Upper lobe of left lung (tissue), 6 donors: ENCODE measurements at regions not wholly inside any gene's neighbourhood (a gene's known extent, or its start where the extent isn't known, plus 50 kb on each side); places are given as distances from the start of the nearest gene placed in this dataset.

Source experiments
- ATAC-seq, 2 donors: fragments of 200-7000 bp; cut with Tn5 transposase; one replicate each; pipeline ENCODE4 v1.9.1; 2022; ENCODE audit warnings: mild to moderate bottlenecking in 2 of 2, moderate library complexity in 2 of 2; ENCODE audit not compliant: low FRiP score in 2 of 2
- DNase-seq, 2 donors: peaks; one replicate each; pipeline ENCODE4 v3.0.0-alpha.2; 2019 to 2020
- H3K27ac ChIP-seq, 4 donors: fragments of 200-600 bp; sonication (generic); one replicate each; pipeline ENCODE4 v1.5.1; 2016 to 2019
- H3K27me3 ChIP-seq, 4 donors: fragments of 200-600 bp; sonication (generic); one replicate each; pipeline ENCODE4 v1.5.1; 2017 to 2019
- H3K36me3 ChIP-seq, 4 donors: fragments of 200-600 bp; sonication (generic); one replicate each; pipeline ENCODE4 v1.5.1; 2016 to 2019
- H3K4me1 ChIP-seq, 4 donors: fragments of 200-600 bp; sonication (generic); one replicate each; pipeline ENCODE4 v1.5.1; 2018 to 2019
- H3K4me3 ChIP-seq, 4 donors: fragments of 200-600 bp; sonication (generic); one replicate each; pipeline ENCODE4 v1.5.1; 2017 to 2019; ENCODE audit warnings: mild to moderate bottlenecking in 2 of 4, moderate library complexity in 1 of 4
- H3K9me3 ChIP-seq, 4 donors: fragments of 200-600 bp; sonication (generic); one replicate each; pipeline ENCODE4 v1.5.1; 2018 to 2019
- EP300 ChIP-seq, 4 donors: sonication (generic); formaldehyde crosslinking; IDR thresholded peaks; one replicate each; pipeline ENCODE4 v1.5.1; 2017; ENCODE audit warnings: antibody characterized with exemption in 4 of 4, control low read depth in 2 of 4
- POLR2A ChIP-seq, 4 donors: fragments of 450-650 bp; IDR thresholded peaks; one replicate each; pipeline ENCODE4 v1.5.1; 2016 to 2017; ENCODE audit warnings: antibody characterized with exemption in 4 of 4, mild to moderate bottlenecking in 2 of 4
- POLR2AphosphoS5 ChIP-seq, 2 donors: sonication (generic); formaldehyde crosslinking; IDR thresholded peaks; one replicate each; pipeline ENCODE4 v1.5.1; 2017; ENCODE audit warnings: antibody characterized with exemption in 2 of 2
- WGBS, 2 donors: methylation state at CpG; one replicate each; pipeline ENCODE4 v1.1.5; 2017 to 2018; 5-methylcytosine and 5-hydroxymethylcytosine counted together
- TF ChIP-seq, protein P1 (sequence below), 6 experiments: fragments of 450-650 bp in 4 of 6; fragments of 200-600 bp in 2 of 6; sonication (generic) in 2 of 6; IDR thresholded peaks; one replicate each; pipeline ENCODE4 v1.5.1; 2016 to 2019; ENCODE audit warnings: antibody characterized with exemption in 6 of 6
- donor health status: DM: no; HTN: no; CAD: no; lungs with moderate emphysema.
- donor health status: DM: no; HTN: yes; CAD: no; lungs with severe emphysema.

DNA sequence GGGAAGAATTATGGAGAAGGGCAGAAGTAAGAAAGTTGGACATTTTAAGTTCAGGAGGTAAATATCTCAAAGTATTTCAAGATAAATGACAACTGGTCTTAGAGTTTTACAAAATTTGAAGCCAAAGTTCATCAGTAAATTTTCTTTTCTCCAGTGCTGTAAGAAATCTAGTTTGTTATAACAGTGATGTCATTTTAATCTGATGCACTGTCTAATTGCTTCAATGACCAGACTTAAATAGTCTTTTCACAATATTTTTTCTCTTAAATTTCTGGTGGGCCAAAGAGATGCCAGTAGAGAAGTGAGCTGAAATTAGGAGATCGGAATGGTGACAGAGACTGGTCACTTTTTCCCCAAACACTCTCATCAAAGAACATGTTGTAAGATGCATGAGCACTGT, 156.5 kb upstream of the TMEM161B start:
- ATAC-seq (no peak), DNase-seq (no peak)
- WGBS, 2 donors, result 78 to 96% methylated on average over 1 of the region's 1 CpG
- Histone ChIP-seq H3K9me3 (no peaks in the 10 kb centered on the region), H3K27ac (no peak overlapping the region), H3K36me3 (no peaks in the 10 kb centered on the region), H3K4me3 (no peak overlapping the region), H3K27me3 (no peaks in the 10 kb centered on the region), H3K4me1 (no peaks in the 10 kb centered on the region)
- TF ChIP-seq POLR2A (IDR thresholded peaks at IDR 0.05), result no peak
- no peak for TF ChIP-seq POLR2AphosphoS5 (IDR thresholded peaks at IDR 0.05)
- no peak for TF ChIP-seq EP300 (IDR thresholded peaks at IDR 0.05)
- TF ChIP-seq, protein P1, sequence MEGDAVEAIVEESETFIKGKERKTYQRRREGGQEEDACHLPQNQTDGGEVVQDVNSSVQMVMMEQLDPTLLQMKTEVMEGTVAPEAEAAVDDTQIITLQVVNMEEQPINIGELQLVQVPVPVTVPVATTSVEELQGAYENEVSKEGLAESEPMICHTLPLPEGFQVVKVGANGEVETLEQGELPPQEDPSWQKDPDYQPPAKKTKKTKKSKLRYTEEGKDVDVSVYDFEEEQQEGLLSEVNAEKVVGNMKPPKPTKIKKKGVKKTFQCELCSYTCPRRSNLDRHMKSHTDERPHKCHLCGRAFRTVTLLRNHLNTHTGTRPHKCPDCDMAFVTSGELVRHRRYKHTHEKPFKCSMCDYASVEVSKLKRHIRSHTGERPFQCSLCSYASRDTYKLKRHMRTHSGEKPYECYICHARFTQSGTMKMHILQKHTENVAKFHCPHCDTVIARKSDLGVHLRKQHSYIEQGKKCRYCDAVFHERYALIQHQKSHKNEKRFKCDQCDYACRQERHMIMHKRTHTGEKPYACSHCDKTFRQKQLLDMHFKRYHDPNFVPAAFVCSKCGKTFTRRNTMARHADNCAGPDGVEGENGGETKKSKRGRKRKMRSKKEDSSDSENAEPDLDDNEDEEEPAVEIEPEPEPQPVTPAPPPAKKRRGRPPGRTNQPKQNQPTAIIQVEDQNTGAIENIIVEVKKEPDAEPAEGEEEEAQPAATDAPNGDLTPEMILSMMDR (IDR thresholded peaks at IDR 0.05), result no peak

DNA sequence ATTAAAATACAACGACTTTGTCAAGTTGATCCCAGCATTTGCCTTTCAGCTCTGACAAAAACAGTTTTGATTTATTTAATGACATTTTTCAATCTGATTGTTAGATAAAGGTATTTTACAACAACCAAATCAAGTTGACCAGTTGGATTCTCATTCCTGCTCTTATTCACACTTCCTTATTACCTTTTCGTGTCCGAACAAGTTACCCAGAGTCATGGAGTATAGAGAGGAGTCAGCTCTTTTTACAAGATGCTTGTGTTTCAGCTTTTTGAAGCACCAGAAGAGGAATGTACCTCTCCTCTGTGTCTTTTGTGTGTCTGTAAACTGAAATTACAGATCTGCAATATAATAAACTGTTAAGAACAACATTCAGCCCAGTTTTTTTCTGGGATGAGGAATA, 151.3 kb upstream of the TMEM161B start:
- WGBS, 2 donors, result 71 to 95% methylated on average over 3 of the region's 3 CpGs
- TF ChIP-seq, protein P1 (IDR thresholded peaks at IDR 0.05), result no peak
- TF ChIP-seq EP300 (IDR thresholded peaks at IDR 0.05) (no peak), POLR2A (IDR thresholded peaks at IDR 0.05) (no peak), POLR2AphosphoS5 (IDR thresholded peaks at IDR 0.05) (no peak)

DNA sequence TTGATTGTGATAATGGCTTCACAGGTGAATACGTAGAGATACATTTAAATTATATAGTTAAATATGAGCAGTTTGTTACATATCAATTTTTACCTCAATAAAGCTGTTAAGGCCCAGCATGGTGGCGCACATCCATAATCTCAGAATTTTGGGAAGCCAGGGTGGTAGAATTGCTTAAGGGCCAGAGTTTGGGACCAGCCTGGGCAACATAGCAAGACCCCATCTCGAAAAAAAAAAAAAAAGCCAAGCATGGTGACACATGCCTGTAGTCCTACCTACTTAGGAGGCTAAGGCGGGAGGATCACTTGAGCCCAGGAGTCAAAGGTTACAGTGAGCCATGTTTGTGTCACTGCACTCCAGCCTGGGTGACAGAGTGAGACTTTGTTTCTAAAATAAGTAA, 138.7 kb upstream of the TMEM161B start:
- ATAC-seq, result no peak
- Histone ChIP-seq H3K27ac (no peak overlapping the region), H3K27me3 (no peaks in the 10 kb centered on the region), H3K4me3 (no peak overlapping the region), H3K9me3 (no peaks in the 10 kb centered on the region), H3K4me1 (no peaks in the 10 kb centered on the region), H3K36me3 (no peaks in the 10 kb centered on the region)
- no peak for DNase-seq
- TF ChIP-seq POLR2AphosphoS5 (IDR thresholded peaks at IDR 0.05) (no peak), POLR2A (IDR thresholded peaks at IDR 0.05) (no peak), EP300 (IDR thresholded peaks at IDR 0.05) (no peak)
- TF ChIP-seq, protein P1 (IDR thresholded peaks at IDR 0.05), result no peak
- 86% methylated on average over 4 of the region's 4 CpGs for WGBS, 2 donors

More for the DNA sequence above, 151.3 kb upstream of the TMEM161B start:
- H3K4me1 ChIP-seq, result no peaks in the 10 kb centered on the region
- DNase-seq, result no peak
- H3K9me3 ChIP-seq, result no peaks in the 10 kb centered on the region
- no peaks in the 10 kb centered on the region for H3K36me3 ChIP-seq
- H3K4me3 ChIP-seq, result no peak overlapping the region
- no peaks in the 10 kb centered on the region for H3K27me3 ChIP-seq
- no peak for ATAC-seq
- no peak overlapping the region for H3K27ac ChIP-seq

DNA sequence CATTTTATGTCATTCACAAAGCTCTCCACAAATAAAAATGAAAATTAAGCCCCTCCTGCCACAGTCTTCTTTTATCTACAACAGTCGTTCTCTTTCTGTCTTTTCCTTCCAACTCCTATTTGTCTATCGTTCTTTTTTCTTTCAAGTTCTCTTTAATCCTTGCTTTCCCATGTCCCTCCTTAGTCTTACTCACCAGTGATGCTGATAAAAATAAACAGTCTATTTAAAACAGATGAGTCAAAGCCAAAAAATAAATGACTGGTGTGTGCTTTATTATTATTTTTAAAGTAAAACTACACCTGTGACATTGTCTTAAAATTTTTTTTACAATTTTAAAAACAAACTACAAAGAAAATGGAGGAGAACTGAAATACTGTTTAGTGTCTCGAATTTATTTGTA, 137.1 kb upstream of the TMEM161B start:
- ATAC-seq, result no peak
- H3K4me3 ChIP-seq, result no peak overlapping the region
- TF ChIP-seq POLR2AphosphoS5 (IDR thresholded peaks at IDR 0.05) (no peak), EP300 (IDR thresholded peaks at IDR 0.05) (no peak), POLR2A (IDR thresholded peaks at IDR 0.05) (no peak)
- TF ChIP-seq, protein P1 (IDR thresholded peaks at IDR 0.05), result no peak
- no peak overlapping the region for H3K27ac ChIP-seq
- H3K27me3 ChIP-seq, result no peaks in the 10 kb centered on the region
- 71 to 73% methylated on average over 3 of the region's 3 CpGs for WGBS, 2 donors
- H3K4me1 ChIP-seq, result no peaks in the 10 kb centered on the region
- H3K36me3 ChIP-seq, result no peaks in the 10 kb centered on the region
- DNase-seq, result no peak
- no peaks in the 10 kb centered on the region for H3K9me3 ChIP-seq

DNA sequence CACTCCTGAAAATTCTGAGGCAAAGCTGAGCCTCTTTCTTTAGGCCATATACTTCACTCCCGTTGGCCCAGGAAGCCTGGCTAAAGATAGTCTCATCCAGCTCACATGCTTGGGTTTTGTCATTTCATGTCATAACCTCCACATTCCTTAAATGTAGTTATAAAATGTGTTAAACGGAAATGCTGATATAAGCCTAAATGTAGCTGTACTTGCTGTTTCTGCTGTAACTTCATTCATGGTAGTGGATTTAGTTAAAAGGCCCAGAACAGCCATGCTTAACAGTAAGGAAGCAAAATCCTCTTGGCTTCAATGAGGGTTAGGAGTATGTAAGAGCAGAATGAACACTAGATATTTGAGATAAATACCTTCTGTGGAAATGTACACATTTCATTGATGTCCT, 135.8 kb upstream of the TMEM161B start:
- no peaks in the 10 kb centered on the region for H3K36me3 ChIP-seq
- H3K27ac ChIP-seq, result no peak overlapping the region
- no peaks in the 10 kb centered on the region for H3K4me1 ChIP-seq
- H3K4me3 ChIP-seq, result no peak overlapping the region
- 73 to 83% methylated on average over 2 of the region's 2 CpGs for WGBS, 2 donors
- TF ChIP-seq POLR2AphosphoS5 (IDR thresholded peaks at IDR 0.05) (no peak), POLR2A (IDR thresholded peaks at IDR 0.05) (no peak), EP300 (IDR thresholded peaks at IDR 0.05) (no peak)
- TF ChIP-seq, protein P1 (IDR thresholded peaks at IDR 0.05), result no peak
- ATAC-seq (no peak), DNase-seq (no peak)
- H3K9me3 ChIP-seq, result no peaks in the 10 kb centered on the region
- H3K27me3 ChIP-seq, result no peaks in the 10 kb centered on the region
